Sigmoid colon (tissue), 4 donors: ENCODE measurements at regions not wholly inside any gene's neighbourhood (a gene's known extent, or its start where the extent isn't known, plus 50 kb on each side); places are given as distances from the start of the nearest gene placed in this dataset.

Source experiments
- EP300 ChIP-seq, 4 donors: sonication (generic); formaldehyde crosslinking; IDR thresholded peaks; one replicate each; pipeline ENCODE4 v1.6.1; 2017; ENCODE audit warnings: antibody characterized with exemption in 4 of 4
- POLR2A ChIP-seq, 2 donors: fragments of 450-650 bp; IDR thresholded peaks; one replicate each; pipeline ENCODE4 v1.6.1; 2016; ENCODE audit warnings: antibody characterized with exemption in 2 of 2, mild to moderate bottlenecking in 2 of 2, moderate library complexity in 2 of 2
- POLR2AphosphoS5 ChIP-seq, 4 donors: sonication (generic); formaldehyde crosslinking; IDR thresholded peaks; one replicate each; pipeline ENCODE4 v1.6.1; 2017; ENCODE audit warnings: antibody characterized with exemption in 4 of 4
- TF ChIP-seq, protein P1 (sequence below), 4 experiments: fragments of 450-650 bp in 3 of 4; fragments of 200-600 bp in 1 of 4; IDR thresholded peaks; one replicate each; pipeline ENCODE4 v1.5.1; 2016 to 2019; ENCODE audit warnings: antibody characterized with exemption in 4 of 4, mild to moderate bottlenecking in 3 of 4, moderate library complexity in 2 of 4

DNA sequence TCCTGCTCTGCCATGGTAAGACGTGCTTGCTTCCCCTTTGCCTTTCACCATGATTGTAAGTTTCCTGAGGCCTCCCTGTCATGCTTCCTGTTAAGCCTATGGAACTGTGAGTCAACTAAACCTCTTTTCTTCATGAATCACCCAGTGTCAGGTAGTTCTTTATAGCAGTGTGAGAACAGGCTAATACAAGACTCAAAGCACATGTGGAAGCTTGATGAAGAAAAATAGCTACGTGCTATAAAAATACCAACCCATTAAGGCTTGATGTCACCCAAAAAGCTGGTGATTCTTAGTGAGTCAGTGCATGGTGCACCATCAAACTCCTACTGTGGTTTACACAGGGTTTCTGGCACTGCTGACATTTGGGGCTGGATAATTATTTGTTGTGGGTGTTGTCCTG lies 332.2 kb downstream of the TMEM167A start:
- TF ChIP-seq, protein P1, sequence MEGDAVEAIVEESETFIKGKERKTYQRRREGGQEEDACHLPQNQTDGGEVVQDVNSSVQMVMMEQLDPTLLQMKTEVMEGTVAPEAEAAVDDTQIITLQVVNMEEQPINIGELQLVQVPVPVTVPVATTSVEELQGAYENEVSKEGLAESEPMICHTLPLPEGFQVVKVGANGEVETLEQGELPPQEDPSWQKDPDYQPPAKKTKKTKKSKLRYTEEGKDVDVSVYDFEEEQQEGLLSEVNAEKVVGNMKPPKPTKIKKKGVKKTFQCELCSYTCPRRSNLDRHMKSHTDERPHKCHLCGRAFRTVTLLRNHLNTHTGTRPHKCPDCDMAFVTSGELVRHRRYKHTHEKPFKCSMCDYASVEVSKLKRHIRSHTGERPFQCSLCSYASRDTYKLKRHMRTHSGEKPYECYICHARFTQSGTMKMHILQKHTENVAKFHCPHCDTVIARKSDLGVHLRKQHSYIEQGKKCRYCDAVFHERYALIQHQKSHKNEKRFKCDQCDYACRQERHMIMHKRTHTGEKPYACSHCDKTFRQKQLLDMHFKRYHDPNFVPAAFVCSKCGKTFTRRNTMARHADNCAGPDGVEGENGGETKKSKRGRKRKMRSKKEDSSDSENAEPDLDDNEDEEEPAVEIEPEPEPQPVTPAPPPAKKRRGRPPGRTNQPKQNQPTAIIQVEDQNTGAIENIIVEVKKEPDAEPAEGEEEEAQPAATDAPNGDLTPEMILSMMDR (IDR thresholded peaks at IDR 0.05), result no peak
- TF ChIP-seq POLR2AphosphoS5 (IDR thresholded peaks at IDR 0.05), result no peak
- TF ChIP-seq EP300 (IDR thresholded peaks at IDR 0.05), result no peak
- no peak for TF ChIP-seq POLR2A (IDR thresholded peaks at IDR 0.05)
